SK-N-MC (cell line): ENCODE measurements at regions not wholly inside any gene's neighbourhood (a gene's known extent, or its start where the extent isn't known, plus 50 kb on each side); places are given as distances from the start of the nearest gene placed in this dataset.

Experiments used
- EZH2 ChIP-seq: fragments of 200-600 bp; sonication (generic); IDR thresholded peaks from one replicate; pipeline ENCODE4 v1.6.1; 2017; ENCODE audit warnings: antibody characterized with exemption
- FOXP2 ChIP-seq: optimal IDR thresholded peaks from 2 replicates; pipeline ENCODE3; 2011; ENCODE audit warnings: mild to moderate bottlenecking, moderate library complexity; ENCODE audit not compliant: insufficient read depth; ENCODE audit errors: extremely low read length, control extremely low read depth
- POLR2AphosphoS5 ChIP-seq: IDR thresholded peaks from 2 replicates; pipeline ENCODE4 v1.6.1; 2012; ENCODE audit warnings: mild to moderate bottlenecking, low read depth, low read length, borderline replicate concordance

- no peak for TF ChIP-seq EZH2
- TF ChIP-seq POLR2AphosphoS5 = no peak
- no peak for TF ChIP-seq FOXP2
These were observed 56.2 kb upstream of the FTMT start for GRCh38 chr5:121795511-121795910.
